ENCODE measurements at regions not wholly inside any gene's neighbourhood (a gene's known extent, or its start where the extent isn't known, plus 50 kb on each side); places are given as distances from the start of the nearest gene placed in this dataset.

- TF ChIP-seq CTCF (IDR thresholded peaks at IDR 0.05; ENCODE audit: low read depth, low read length, poor library complexity, severe bottlenecking), result no peak
- TF ChIP-seq EZH2phosphoT487 (IDR thresholded peaks at IDR 0.05; ENCODE audit: borderline replicate concordance, low read length), result no peak
These were observed 51.1 kb upstream of the FANCC start for GRCh38 chr9:95368377-95369160.
